ENCODE measurements at regions not wholly inside any gene's neighbourhood (a gene's known extent, or its start where the extent isn't known, plus 50 kb on each side); places are given as distances from the start of the nearest gene placed in this dataset.

- no peak for DNase-seq (ENCODE audit: low spot score)
Observed at GRCh38 chr13:107743983-107744382, 471.4 kb downstream of the LIG4 start.

DNA sequence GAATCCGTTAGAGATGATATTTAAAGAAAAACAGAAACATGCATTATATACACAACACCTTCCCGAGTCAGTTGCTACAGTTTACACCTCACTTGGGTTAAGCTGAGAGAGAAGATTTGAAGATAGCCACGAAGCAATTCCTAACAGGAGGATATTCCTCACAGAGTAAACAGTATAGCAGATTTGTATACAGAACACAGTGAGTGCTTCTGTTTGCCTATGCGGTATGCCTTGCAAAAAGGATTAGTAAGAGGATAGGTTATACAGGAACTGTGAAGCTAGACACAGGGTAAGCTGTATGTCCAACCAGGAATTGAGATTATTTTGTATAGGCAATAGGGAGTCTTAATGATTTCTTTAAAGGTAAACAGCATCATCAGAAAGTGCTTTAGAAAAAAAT lies 471.8 kb downstream of the LIG4 start:
- no peak for DNase-seq (ENCODE audit: low spot score)

- DNase-seq (ENCODE audit: low spot score): no peak
Observed at GRCh38 chr13:107743100-107743499, 472.2 kb downstream of the LIG4 start.

- DNase-seq (ENCODE audit: low spot score): no peak
Observed at GRCh38 chr13:107742544-107742943, 472.8 kb downstream of the LIG4 start.

DNA sequence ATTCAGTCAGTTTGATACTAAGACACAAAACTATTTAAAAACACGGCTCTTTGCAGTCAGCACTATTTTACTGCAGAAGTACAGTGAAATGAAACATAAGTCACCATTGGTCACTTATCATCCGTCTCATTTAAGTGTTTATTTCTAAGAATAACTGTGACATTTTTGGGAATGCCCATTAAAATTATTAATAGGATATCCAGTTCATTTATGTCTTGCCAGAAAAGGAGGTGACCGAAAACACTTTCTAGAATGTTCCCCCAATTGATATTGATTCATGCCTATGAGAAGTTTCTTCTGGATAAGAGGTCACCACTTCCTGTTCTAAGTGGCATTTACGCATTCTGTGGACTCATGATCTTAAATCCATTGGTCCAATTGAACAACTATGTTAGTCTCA lies 477.3 kb downstream of the LIG4 start:
- DNase-seq (ENCODE audit: low spot score): no peak

GRCh38 chr13:107736731-107737130 lies 478.6 kb downstream of the LIG4 start:
- no peak for DNase-seq (ENCODE audit: low spot score)

- DNase-seq (ENCODE audit: low spot score): no peak
Observed at GRCh38 chr13:107736170-107736569, 479.2 kb downstream of the LIG4 start.

- DNase-seq (ENCODE audit: low spot score): no peak
Observed at GRCh38 chr13:107734891-107735625, 480.3 kb downstream of the LIG4 start.

DNA sequence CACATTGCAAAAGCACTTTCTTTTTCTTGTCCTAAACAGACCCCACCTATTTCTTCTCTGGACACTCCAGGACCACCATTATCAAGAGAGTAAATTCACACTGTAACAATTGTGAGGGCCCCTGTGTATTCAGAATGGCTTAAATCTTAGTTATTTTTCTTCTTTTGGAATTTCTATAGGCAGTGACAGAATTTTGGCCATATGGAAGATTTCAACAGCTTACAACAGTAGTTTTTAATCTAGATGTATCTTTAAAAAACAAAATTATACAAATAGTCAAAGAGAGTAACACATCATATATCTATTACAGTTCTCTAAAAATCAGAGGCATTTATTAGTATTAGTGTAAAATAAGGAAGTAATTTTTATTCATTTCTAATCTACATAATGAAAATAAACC lies 482.1 kb downstream of the LIG4 start:
- DNase-seq (ENCODE audit: low spot score): no peak

GRCh38 chr13:107730813-107731212 lies 484.5 kb downstream of the LIG4 start:
- DNase-seq (ENCODE audit: low spot score): no peak

DNA sequence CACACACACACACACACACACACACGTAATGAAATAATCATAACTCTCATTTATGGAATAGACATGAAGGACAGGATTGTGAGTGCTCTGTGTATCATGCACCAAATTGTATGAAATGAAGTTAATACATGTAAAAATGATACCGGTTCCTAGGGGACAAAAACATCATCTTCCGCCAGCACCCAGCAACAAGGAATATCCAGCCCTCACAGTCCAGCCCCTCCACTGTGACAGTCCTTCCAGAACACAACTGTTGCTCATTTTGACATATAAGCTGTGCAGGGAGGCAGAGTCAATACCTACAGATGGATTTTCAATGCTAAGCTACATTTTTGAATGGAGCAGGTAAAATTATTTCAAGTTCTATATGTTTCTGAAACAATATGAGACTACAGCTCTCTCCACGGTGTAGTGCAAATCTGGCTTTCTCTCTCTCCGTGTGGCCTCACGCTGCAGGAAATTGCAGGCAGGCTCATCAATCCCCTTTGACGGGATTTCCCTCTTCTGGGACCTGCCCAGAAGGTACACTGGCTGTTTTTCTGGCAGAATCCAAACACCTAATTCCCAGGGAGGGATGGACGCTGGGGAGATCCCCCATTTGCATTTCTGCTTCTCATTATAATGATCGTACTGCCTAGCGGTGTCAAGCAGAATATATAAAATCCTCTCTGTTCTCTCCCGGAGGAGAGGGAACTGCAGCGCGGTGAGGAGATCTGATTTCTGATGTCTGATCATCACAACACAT lies 494.0 kb downstream of the LIG4 start:
- DNase-seq (ENCODE audit: low spot score): no peak

GRCh38 chr13:107716741-107717140 lies 498.6 kb downstream of the LIG4 start:
- no peak for DNase-seq (ENCODE audit: low spot score)

DNA sequence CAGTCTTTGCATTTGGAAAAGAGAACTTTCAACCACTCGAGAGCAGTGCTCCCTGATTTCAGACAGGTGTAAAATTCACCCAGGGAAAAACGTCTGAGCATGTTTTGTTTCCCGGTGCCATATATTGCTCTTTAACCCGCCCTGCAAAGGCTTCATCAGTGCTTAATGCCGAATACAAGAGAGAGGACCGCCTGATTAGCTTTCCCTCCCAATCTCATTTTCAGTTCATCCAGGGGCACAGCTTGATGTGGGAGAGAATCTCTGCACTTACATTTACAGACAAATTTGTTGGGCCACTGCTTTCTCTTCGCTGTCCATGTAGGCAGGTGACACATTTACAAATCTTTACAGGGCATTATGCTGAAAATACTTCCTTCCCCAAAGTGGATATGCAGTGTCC lies 499.1 kb downstream of the LIG4 start:
- no peak for DNase-seq (ENCODE audit: low spot score)

DNA sequence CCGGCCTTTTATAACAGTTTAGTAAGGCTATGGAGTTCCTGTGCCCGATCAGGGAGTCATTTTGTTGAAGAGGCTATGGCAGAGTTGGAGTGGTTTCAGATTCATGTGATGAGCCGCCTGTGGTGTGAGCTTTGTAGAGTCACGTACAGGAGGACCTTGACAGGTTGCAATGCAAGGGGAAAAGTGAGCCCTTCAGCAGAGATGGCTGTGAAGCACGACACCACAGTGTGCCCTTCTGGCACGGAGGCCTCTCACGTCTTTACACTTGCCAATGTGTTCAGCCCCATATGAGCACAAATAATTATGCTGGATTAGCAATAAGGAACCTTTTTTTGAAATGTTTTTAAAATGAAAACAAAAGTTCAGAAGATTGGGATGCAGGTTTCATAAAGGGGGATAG lies 499.8 kb downstream of the LIG4 start:
- DNase-seq (ENCODE audit: low spot score): no peak

DNA sequence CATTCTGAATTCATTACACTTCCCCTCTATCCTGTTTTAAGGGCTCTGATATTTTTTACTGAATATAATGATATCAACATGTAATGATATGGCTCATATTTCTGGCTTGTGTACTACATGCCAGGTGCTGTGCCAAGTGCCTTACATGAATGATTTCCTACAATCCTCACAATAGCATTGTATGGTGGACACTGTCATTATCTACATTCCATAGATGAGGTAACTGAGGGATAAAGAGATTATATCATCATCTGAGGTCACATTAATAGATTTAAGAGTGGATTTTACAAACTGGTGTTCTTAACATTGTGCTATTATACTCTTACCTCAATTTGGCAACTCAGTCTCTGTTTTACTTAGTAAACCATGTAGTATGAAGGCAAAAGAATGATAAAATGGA lies 502.0 kb downstream of the LIG4 start:
- DNase-seq (ENCODE audit: low spot score): no peak

GRCh38 chr13:107712145-107712860 lies 503.0 kb downstream of the LIG4 start:
- no peak for DNase-seq (ENCODE audit: low spot score)

- DNase-seq (ENCODE audit: low spot score): no peak
Observed at GRCh38 chr13:107690181-107690580, 525.2 kb downstream of the LIG4 start.

- no peak for DNase-seq (ENCODE audit: low spot score)
Observed at GRCh38 chr13:107685876-107686275, 529.5 kb downstream of the LIG4 start.

DNA sequence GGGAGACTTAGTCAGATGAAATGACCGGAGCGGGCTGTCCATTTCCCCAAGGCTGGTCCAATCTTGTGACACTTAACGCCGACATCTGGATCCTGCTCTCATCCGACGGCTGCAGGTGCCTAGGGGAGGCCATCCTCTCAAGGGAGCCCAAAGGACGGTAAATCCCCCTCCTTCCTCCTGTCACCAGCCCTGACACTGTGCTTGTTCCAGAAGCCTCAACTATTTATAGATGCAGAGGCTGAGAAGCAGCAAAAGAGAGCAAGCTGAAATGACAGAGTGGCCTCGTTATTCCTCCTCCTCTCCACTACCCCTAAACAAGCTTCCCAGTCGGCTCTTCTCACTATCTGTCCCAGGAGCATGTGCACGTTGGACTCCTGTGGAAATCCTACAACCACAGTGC lies 533.7 kb downstream of the LIG4 start:
- no peak for DNase-seq (ENCODE audit: low spot score)

DNA sequence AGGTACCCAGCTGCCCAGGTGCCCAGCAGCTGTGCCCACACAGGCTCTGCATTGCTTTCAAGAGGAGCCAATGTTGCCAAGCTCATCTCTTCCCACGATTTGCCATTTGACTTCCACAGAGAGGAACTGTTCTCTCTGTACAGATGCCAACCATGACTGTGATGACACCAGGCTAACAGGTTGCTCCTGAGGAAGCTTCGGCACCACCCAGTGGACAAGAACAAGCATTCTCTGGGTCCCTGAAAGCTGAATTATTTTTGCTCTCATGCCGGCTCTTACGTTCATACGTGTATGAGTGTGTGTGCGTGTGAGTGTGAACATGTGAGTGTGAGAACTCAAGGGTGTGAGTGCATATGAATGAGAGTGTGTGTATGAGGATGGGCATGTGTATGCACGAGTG lies 535.2 kb downstream of the LIG4 start:
- no peak for DNase-seq (ENCODE audit: low spot score)

DNA sequence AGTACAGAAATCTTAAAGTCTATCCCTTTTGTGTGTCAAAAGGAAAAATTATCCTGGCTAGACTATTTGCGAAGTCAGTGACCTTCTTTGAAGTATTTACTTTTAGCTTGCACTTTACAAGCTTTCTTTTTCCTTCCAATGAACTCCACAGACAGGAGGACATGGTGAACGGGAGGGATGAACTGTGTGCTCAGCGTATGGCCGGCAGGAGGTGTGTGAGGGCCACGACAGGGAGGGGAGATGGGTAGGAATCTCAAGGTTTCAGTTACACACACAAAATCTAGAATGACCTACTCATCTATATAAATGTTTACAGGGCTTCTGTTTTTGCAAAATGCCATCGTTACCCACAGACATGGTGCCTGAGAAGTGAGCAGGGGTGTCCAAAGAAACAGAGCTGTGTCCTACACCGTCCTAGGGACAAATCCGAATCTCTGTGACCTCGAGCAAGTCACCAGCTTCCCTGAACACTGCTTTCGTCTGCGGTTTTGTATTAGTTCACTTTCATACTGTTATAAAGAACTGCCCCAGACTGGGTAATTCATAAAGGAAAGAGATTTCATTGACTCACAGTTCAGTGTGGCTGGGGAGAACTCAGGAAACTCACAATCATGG lies 537.2 kb downstream of the LIG4 start:
- DNase-seq (ENCODE audit: low spot score): no peak

- DNase-seq (ENCODE audit: low spot score): no peak
Observed at GRCh38 chr13:107675847-107676550, 539.3 kb downstream of the LIG4 start.

All from AG20443 (cell line).